ENCODE measurements at regions not wholly inside any gene's neighbourhood (a gene's known extent, or its start where the extent isn't known, plus 50 kb on each side); places are given as distances from the start of the nearest gene placed in this dataset.

DNA sequence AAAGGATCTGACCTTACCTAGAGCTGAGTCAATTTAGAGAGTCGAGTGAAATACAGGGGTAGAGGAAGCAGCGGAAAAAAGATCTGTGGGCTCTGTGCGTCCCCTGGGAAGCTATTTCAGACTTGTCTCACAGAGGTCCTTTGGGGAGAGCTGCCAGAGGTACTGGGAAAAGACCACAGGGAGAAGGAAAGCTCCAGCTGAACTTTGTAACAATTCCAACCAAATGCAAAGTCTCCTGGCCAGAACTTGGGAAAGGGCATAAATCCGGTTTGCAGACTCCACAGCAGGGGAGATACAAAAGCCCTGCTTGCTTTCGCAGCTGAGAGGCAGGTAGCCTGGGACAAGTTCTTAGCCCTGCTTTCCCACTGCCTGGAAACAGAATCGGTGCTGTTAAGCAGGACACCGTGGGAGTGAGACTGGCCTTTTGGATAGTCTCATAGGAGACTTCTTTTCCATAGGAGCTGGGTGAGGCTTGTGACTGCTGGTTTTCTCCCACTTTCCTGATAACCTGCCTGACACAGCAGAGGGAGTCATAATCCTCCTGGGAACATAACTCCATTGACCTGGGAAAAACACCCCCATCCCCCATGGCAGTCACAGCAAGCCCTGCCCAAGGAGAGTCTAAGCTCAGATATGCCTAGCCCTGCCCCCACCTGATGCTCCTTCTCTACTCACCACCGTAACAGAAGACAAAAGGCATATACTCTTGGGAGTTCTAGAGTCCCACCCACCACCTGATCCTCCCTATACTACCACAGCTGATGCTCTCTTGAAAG is 926.2 kb downstream of the KCNMA1 start:
- Histone ChIP-seq H3K9me3 (no peaks in the 10 kb centered on the region), H3K36me3 (no peaks in the 10 kb centered on the region), H3K4me1 (no peaks in the 10 kb centered on the region), H3K27me3 (no peaks in the 10 kb centered on the region), H3K4me3 (ENCODE audit: low read depth, low read length) (no peak overlapping the region)
- TF ChIP-seq, protein P1, sequence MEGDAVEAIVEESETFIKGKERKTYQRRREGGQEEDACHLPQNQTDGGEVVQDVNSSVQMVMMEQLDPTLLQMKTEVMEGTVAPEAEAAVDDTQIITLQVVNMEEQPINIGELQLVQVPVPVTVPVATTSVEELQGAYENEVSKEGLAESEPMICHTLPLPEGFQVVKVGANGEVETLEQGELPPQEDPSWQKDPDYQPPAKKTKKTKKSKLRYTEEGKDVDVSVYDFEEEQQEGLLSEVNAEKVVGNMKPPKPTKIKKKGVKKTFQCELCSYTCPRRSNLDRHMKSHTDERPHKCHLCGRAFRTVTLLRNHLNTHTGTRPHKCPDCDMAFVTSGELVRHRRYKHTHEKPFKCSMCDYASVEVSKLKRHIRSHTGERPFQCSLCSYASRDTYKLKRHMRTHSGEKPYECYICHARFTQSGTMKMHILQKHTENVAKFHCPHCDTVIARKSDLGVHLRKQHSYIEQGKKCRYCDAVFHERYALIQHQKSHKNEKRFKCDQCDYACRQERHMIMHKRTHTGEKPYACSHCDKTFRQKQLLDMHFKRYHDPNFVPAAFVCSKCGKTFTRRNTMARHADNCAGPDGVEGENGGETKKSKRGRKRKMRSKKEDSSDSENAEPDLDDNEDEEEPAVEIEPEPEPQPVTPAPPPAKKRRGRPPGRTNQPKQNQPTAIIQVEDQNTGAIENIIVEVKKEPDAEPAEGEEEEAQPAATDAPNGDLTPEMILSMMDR (IDR thresholded peaks at IDR 0.05; ENCODE audit: low read depth, low read length): no peak
- no peak for DNase-seq

DNA sequence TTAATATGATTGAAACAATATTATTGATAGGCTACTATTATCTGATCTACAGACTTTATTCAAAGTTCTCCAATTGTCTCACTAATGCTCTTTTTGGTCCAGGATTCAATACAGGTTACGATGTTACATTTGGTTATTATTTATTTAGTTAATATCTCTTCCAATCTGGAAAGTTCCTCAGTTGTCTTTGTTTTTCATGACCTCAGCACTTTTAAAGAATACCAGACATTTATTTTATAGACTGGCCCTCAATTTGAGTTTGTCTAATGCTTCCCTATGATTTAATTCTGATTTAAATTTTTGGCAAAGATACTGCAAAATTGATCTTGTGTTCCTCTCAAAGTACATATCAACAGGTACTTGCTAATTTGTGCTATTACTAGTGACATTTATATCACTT is 937.4 kb downstream of the KCNMA1 start:
- H3K27me3 ChIP-seq: no peaks in the 10 kb centered on the region
- TF ChIP-seq, protein P1 (IDR thresholded peaks at IDR 0.05; ENCODE audit: low read depth, low read length): no peak
- no peaks in the 10 kb centered on the region for H3K4me1 ChIP-seq
- H3K36me3 ChIP-seq: no peaks in the 10 kb centered on the region
- H3K9me3 ChIP-seq: no peaks in the 10 kb centered on the region
- no peak for DNase-seq
- H3K4me3 ChIP-seq (ENCODE audit: low read depth, low read length): no peak overlapping the region

DNA sequence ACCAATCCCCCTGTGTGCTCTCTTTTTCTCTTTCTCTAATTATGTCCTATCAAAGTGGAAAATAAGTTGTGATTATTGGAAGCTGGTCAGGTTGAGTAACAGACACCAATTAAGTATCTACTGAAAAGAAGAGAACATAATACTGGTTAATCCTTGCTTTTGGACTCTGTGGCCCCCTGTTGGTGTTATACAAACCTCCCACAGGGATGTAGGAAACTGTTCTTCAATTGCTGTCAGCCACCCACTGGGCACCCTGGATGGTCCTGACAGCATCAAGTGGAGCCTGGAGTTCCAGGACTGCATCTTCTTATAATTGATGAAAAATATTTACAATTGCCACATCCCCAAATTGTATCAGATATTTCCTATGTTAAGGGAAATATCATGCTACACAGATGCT is 939.7 kb downstream of the KCNMA1 start:
- no peak overlapping the region for H3K4me3 ChIP-seq (ENCODE audit: low read depth, low read length)
- no peaks in the 10 kb centered on the region for H3K9me3 ChIP-seq
- H3K36me3 ChIP-seq: no peaks in the 10 kb centered on the region
- TF ChIP-seq, protein P1 (IDR thresholded peaks at IDR 0.05; ENCODE audit: low read depth, low read length): peak; percentile 7; the same call in 1 of the 2 replicates
- no peak for DNase-seq
- no peaks in the 10 kb centered on the region for H3K4me1 ChIP-seq
- no peaks in the 10 kb centered on the region for H3K27me3 ChIP-seq

DNA sequence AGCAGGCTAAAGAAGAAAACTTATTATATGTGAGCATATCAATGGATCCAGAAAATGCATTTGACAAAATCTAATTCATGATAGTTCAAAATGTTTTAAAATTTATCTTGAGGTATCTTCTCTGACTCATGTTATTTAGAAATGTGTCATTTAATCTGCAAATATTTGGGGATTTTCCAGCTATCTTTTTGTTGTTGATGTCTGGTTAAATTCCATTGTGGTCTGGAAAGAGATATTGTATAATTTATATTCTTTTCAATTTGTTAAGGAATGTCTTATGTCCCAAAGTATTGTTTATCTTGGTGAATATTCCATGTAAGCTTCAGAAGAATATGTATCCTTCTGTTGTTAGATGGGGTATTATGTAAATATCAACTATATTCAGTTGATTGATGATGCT is 942.5 kb downstream of the KCNMA1 start:
- no peaks in the 10 kb centered on the region for H3K4me1 ChIP-seq
- H3K27me3 ChIP-seq: no peaks in the 10 kb centered on the region
- H3K36me3 ChIP-seq: no peaks in the 10 kb centered on the region
- TF ChIP-seq, protein P1 (IDR thresholded peaks at IDR 0.05; ENCODE audit: low read depth, low read length): no peak
- no peak overlapping the region for H3K4me3 ChIP-seq (ENCODE audit: low read depth, low read length)
- no peaks in the 10 kb centered on the region for H3K9me3 ChIP-seq
- DNase-seq: no peak

DNA sequence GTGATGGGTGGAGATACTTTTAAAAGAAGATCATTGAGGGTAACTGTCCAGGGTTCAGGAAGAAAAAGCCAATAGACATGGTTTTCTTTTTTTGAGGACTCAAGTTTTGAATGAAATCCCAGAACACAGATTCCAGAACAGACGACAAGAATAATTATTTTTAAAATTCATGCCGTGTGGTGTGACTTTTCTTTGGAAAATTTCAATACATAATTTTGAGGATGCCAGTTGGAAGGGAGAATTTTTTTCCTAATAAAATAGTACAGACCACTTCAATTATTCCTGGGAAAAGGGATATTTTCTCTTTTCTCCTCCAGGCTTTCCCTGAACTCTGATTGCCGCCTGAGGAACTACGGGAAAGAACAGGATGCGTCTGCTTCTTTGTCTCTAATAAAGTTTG is 951.4 kb downstream of the KCNMA1 start:
- H3K4me1 ChIP-seq: no peaks in the 10 kb centered on the region
- H3K4me3 ChIP-seq (ENCODE audit: low read depth, low read length): no peak overlapping the region
- H3K9me3 ChIP-seq: no peaks in the 10 kb centered on the region
- no peak for DNase-seq
- H3K36me3 ChIP-seq: no peaks in the 10 kb centered on the region
- no peaks in the 10 kb centered on the region for H3K27me3 ChIP-seq
- TF ChIP-seq, protein P1 (IDR thresholded peaks at IDR 0.05; ENCODE audit: low read depth, low read length): no peak

DNA sequence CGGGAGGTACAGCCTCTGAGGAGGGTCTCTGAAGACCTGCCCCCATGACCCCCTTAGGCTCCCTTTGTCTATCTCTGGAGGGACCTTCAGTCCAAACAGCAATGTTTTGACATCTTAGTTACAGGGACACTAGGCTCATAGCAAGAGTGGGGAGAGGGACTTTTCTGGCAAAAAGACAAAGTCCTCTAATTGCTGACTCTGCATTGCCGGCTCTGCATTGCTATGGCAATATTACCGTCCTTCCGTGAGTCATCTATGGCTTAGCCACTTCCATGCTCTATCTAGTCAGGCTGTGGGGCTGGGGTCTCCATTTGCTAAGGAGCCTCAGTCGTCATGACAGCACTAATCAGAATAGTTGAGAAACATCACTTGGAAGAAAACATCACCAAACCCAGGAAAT is 952.6 kb downstream of the KCNMA1 start:
- Histone ChIP-seq H3K4me1 (no peaks in the 10 kb centered on the region), H3K27me3 (no peaks in the 10 kb centered on the region), H3K9me3 (no peaks in the 10 kb centered on the region), H3K36me3 (no peaks in the 10 kb centered on the region), H3K4me3 (ENCODE audit: low read depth, low read length) (no peak overlapping the region)
- DNase-seq: no peak
- TF ChIP-seq, protein P1 (IDR thresholded peaks at IDR 0.05; ENCODE audit: low read depth, low read length): no peak
